ENCODE measurements at regions not wholly inside any gene's neighbourhood (a gene's known extent, or its start where the extent isn't known, plus 50 kb on each side); places are given as distances from the start of the nearest gene placed in this dataset.

- TF ChIP-seq REST (IDR thresholded peaks at IDR 0.05; ENCODE audit: insufficient replicate concordance, low read depth) (no peak), CTCF (IDR thresholded peaks at IDR 0.05; ENCODE audit: insufficient read depth, low read length) (no peak)
These were observed 1753.0 kb downstream of the SLITRK1 start for GRCh38 chr13:82129281-82129680.

All from HL-60 (cell line).